Smooth muscle cell (in vitro differentiated cells): ENCODE measurements at regions not wholly inside any gene's neighbourhood (a gene's known extent, or its start where the extent isn't known, plus 50 kb on each side); places are given as distances from the start of the nearest gene placed in this dataset.
A peak's percentile ranks its signal among the peaks of the same experiment; 100 is the strongest.

Experiments used
- DNase-seq: peaks from one replicate; lab custom pipeline; 2025; ENCODE audit not compliant: unreplicated experiment; lab: John Stamatoyannopoulos, UW
- H2AFZ ChIP-seq: fragments of 200-600 bp; sonication (generic); 2 replicates; pipeline ENCODE4 v1.6.0; 2016; ENCODE audit warnings: antibody characterized with exemption, low read depth, mild to moderate bottlenecking
- H3F3A ChIP-seq: fragments of 200-600 bp; sonication (generic); 2 replicates; pipeline ENCODE4 v1.6.0; 2017; ENCODE audit warnings: antibody characterized with exemption, low read depth
- H3K27ac ChIP-seq: fragments of 200-600 bp; sonication (generic); 2 replicates; pipeline ENCODE4 v1.5.1; 2016; ENCODE audit warnings: low read depth, mild to moderate bottlenecking
- H3K27me3 ChIP-seq: fragments of 200-600 bp; sonication (generic); 2 replicates; pipeline ENCODE4 v1.6.1; 2016; ENCODE audit warnings: low read depth, mild to moderate bottlenecking
- H3K36me3 ChIP-seq: fragments of 200-600 bp; sonication (generic); 2 replicates; pipeline ENCODE4 v1.5.1; 2016; ENCODE audit warnings: low read depth
- H3K4me1 ChIP-seq: fragments of 200-600 bp; sonication (generic); 2 replicates; pipeline ENCODE4 v1.5.1; 2016; ENCODE audit warnings: low read depth
- H3K4me2 ChIP-seq: fragments of 200-600 bp; sonication (generic); 2 replicates; pipeline ENCODE4 v1.6.0; 2016; ENCODE audit warnings: mild to moderate bottlenecking
- H3K4me3 ChIP-seq: fragments of 200-600 bp; sonication (generic); 2 replicates; pipeline ENCODE4 v1.5.1; 2016; ENCODE audit warnings: mild to moderate bottlenecking
- H3K79me2 ChIP-seq: fragments of 200-600 bp; sonication (generic); 2 replicates; pipeline ENCODE4 v1.6.0; 2016; ENCODE audit warnings: low read depth, mild to moderate bottlenecking
- H3K9ac ChIP-seq: fragments of 200-600 bp; sonication (generic); 2 replicates; pipeline ENCODE4 v1.6.0; 2016; ENCODE audit warnings: low read depth
- H3K9me3 ChIP-seq: fragments of 200-600 bp; sonication (generic); replicated peaks from 2 replicates; pipeline ENCODE4 v1.5.1; 2016; ENCODE audit warnings: low read depth
- H4K20me1 ChIP-seq: fragments of 200-600 bp; sonication (generic); 2 replicates; pipeline ENCODE4 v1.6.0; 2016; ENCODE audit warnings: low read depth
- WGBS: methylation state at CpG from one replicate; pipeline ENCODE4 v1.1.7; 2016; ENCODE audit warnings: low lambda C conversion rate; 5-methylcytosine and 5-hydroxymethylcytosine counted together
- TF ChIP-seq, protein P1 (sequence below): fragments of 200-600 bp; sonication (generic); IDR thresholded peaks from 2 replicates; pipeline ENCODE4 v1.5.1; 2017; ENCODE audit warnings: borderline replicate concordance, mild to moderate bottlenecking, antibody characterized with exemption; ENCODE audit not compliant: insufficient read depth, poor library complexity, severe bottlenecking

DNA sequence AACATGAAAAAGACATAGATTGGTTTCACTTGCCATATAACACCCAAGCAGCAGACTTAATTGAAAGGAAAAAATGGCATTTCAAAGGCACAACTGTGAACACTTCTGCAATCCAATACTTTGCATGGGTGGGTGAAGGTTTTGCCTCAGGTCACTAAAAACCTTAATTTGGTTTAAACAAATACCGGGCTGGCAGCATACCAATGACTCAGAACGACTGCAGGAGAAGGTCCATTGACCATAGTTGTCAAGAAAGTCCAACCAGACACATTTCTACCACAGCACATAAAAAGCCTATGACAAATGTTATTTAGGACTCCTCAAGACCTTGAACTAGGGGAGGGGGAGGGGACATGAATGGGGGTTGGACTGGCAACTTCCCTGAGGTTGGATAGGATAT, 183.6 kb upstream of the TRPC5 start:
- Histone ChIP-seq H3F3A (peaks cover 4% of the 10 kb centered on the region), H4K20me1 (no peaks in the 10 kb centered on the region), H3K36me3 (no peaks in the 10 kb centered on the region), H3K27ac (no peak overlapping the region), H3K9ac (no peak overlapping the region), H2AFZ (no peak overlapping the region), H3K79me2 (no peaks in the 10 kb centered on the region), H3K9me3 (no peaks in the 10 kb centered on the region), H3K4me3 (no peak overlapping the region), H3K27me3 (no peaks in the 10 kb centered on the region), H3K4me1 (peaks cover 11% of the 10 kb centered on the region), H3K4me2 (no peak overlapping the region)
- no peak for DNase-seq
- TF ChIP-seq, protein P1, sequence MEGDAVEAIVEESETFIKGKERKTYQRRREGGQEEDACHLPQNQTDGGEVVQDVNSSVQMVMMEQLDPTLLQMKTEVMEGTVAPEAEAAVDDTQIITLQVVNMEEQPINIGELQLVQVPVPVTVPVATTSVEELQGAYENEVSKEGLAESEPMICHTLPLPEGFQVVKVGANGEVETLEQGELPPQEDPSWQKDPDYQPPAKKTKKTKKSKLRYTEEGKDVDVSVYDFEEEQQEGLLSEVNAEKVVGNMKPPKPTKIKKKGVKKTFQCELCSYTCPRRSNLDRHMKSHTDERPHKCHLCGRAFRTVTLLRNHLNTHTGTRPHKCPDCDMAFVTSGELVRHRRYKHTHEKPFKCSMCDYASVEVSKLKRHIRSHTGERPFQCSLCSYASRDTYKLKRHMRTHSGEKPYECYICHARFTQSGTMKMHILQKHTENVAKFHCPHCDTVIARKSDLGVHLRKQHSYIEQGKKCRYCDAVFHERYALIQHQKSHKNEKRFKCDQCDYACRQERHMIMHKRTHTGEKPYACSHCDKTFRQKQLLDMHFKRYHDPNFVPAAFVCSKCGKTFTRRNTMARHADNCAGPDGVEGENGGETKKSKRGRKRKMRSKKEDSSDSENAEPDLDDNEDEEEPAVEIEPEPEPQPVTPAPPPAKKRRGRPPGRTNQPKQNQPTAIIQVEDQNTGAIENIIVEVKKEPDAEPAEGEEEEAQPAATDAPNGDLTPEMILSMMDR: no peak
- WGBS: 82% methylated on average over 2 of the region's 2 CpGs

DNA sequence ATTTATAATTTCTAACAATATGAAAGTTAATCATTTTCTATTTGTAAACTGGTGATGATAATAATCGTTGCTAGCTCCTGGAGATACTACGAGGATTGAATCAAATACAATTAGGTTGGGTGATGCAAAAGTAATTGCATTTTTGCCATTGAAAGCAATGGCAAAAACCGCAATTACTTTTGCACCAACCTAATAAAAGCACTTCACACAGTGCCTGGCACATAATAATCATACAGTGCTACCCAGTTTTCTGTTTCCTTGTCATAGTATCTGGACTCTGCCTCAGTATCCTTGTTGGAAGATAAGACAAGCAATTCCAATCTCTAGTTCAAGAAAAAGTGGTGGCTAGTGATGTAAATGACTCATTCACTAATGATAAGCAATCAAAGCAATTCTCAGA, 176.8 kb upstream of the TRPC5 start:
- H3K4me1 ChIP-seq: no peaks in the 10 kb centered on the region
- no peak for DNase-seq

DNA sequence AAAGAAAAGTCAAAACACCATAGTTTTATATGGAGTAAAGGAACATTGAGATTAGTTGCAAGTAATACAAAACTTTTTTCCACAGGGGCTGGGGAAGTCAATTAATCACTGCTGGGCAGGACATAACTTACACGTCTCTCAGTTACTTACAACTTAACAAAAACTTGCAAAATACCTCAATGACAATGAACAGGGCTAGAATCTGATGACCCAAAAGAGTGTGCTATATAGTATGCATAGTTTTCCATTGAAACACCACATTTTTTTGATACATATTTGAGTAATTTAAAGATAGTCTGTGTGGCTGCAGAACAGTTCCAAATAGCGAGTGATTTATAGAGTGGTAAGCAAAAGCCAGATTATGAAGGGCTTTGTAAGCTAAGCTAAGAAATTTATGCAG, 172.3 kb upstream of the TRPC5 start:
- Histone ChIP-seq H3K27me3 (no peaks in the 10 kb centered on the region), H3K79me2 (no peaks in the 10 kb centered on the region), H3F3A (no peaks in the 10 kb centered on the region), H4K20me1 (no peaks in the 10 kb centered on the region), H3K27ac (no peak overlapping the region), H3K9ac (no peak overlapping the region), H3K4me2 (peak overlapping the region; percentile 55), H2AFZ (no peak overlapping the region), H3K9me3 (no peaks in the 10 kb centered on the region), H3K4me1 (no peaks in the 10 kb centered on the region), H3K4me3 (no peak overlapping the region), H3K36me3 (no peaks in the 10 kb centered on the region)
- no peak for DNase-seq
- TF ChIP-seq, protein P1: no peak
- WGBS: 17% methylated on average over 2 of the region's 2 CpGs

More for the DNA sequence above, 176.8 kb upstream of the TRPC5 start:
- Histone ChIP-seq H3K36me3 (no peaks in the 10 kb centered on the region), H3K9me3 (no peaks in the 10 kb centered on the region), H3K27me3 (no peaks in the 10 kb centered on the region), H3K4me2 (no peak overlapping the region), H3K4me3 (no peak overlapping the region), H3K9ac (no peak overlapping the region), H3F3A (no peaks in the 10 kb centered on the region), H2AFZ (no peak overlapping the region), H3K27ac (no peak overlapping the region), H4K20me1 (no peaks in the 10 kb centered on the region), H3K79me2 (no peaks in the 10 kb centered on the region)
- 85% methylated on average over 3 of the region's 3 CpGs for WGBS
- TF ChIP-seq, protein P1: no peak

DNA sequence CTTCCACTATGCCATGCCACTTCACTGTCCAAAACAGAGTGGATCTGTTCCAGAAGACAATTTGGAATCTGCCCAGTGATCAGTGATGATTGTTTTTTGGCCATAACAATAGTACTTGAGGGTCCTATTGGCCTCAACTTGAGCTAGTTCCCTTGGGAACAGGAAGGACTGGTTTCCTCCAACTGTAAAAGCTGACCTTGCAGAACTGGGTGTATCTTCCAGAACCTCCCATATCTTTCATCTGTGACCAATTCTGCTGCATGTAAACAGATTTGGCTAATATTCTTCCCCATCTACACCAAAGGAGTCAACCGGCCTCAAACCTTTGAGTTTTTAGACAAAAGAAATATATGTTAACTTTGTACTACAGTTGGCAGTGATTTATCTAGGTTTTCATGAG, 165.1 kb upstream of the TRPC5 start:
- TF ChIP-seq, protein P1: no peak
- no peak for DNase-seq
- WGBS: 95% methylated on average over 1 of the region's 1 CpG
- no peaks in the 10 kb centered on the region for H3K36me3 ChIP-seq
- no peaks in the 10 kb centered on the region for H4K20me1 ChIP-seq
- no peaks in the 10 kb centered on the region for H3K9me3 ChIP-seq
- no peak overlapping the region for H3K9ac ChIP-seq
- H3K27me3 ChIP-seq: no peaks in the 10 kb centered on the region
- H3K4me1 ChIP-seq: no peaks in the 10 kb centered on the region
- H2AFZ ChIP-seq: no peak overlapping the region
- no peak overlapping the region for H3K4me2 ChIP-seq
- no peaks in the 10 kb centered on the region for H3K79me2 ChIP-seq
- H3K27ac ChIP-seq: no peak overlapping the region
- H3F3A ChIP-seq: no peaks in the 10 kb centered on the region
- H3K4me3 ChIP-seq: no peak overlapping the region
